AG09309 (cell line): ENCODE measurements at regions not wholly inside any gene's neighbourhood (a gene's known extent, or its start where the extent isn't known, plus 50 kb on each side); places are given as distances from the start of the nearest gene placed in this dataset.
"Not testable (repeated sequence)": the region's sequence is repeated elsewhere in the genome, so short reads cannot be mapped to it uniquely, and the experiment has no call there.

Experiments
- DNase-seq: peaks from one replicate; pipeline ENCODE4 v3.0.0-alpha.2; 2010; ENCODE audit warnings: low read depth
- H3K4me3 ChIP-seq: 2 replicates; pipeline ENCODE4 v1.5.1; 2011; ENCODE audit warnings: mild to moderate bottlenecking, low read depth, low read length, moderate library complexity; ENCODE audit not compliant: control insufficient read depth
- TF ChIP-seq, protein P1 (sequence below): IDR thresholded peaks from 2 replicates; pipeline ENCODE4 v1.5.1; 2011; ENCODE audit warnings: mild to moderate bottlenecking, low read depth, low read length, inconsistent platforms; ENCODE audit not compliant: insufficient read depth, control insufficient read depth; ENCODE audit errors: missing control alignments

DNA sequence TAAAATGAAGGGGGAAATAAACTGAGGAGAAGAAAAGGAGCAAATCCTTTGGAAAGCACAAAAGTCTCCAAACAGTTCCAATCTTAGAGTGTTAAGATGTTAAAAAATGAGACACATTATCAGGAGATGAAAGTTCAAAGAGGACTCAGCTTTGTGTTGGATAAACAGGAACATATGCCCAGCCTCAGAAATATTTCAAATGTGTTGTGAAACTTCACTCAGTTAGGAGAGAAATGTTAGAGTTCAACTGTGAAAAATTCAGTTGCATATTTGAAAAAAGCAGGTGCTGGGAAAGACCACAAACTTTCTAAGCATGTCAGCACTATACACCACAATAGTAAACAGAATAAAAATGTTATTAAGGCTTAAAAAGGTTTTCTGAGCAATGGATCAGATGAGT lies 136.8 kb upstream of the PRKD1 start:
- TF ChIP-seq, protein P1, sequence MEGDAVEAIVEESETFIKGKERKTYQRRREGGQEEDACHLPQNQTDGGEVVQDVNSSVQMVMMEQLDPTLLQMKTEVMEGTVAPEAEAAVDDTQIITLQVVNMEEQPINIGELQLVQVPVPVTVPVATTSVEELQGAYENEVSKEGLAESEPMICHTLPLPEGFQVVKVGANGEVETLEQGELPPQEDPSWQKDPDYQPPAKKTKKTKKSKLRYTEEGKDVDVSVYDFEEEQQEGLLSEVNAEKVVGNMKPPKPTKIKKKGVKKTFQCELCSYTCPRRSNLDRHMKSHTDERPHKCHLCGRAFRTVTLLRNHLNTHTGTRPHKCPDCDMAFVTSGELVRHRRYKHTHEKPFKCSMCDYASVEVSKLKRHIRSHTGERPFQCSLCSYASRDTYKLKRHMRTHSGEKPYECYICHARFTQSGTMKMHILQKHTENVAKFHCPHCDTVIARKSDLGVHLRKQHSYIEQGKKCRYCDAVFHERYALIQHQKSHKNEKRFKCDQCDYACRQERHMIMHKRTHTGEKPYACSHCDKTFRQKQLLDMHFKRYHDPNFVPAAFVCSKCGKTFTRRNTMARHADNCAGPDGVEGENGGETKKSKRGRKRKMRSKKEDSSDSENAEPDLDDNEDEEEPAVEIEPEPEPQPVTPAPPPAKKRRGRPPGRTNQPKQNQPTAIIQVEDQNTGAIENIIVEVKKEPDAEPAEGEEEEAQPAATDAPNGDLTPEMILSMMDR: no peak
- DNase-seq: peak; percentile 8
- H3K4me3 ChIP-seq: no peak overlapping the region

DNA sequence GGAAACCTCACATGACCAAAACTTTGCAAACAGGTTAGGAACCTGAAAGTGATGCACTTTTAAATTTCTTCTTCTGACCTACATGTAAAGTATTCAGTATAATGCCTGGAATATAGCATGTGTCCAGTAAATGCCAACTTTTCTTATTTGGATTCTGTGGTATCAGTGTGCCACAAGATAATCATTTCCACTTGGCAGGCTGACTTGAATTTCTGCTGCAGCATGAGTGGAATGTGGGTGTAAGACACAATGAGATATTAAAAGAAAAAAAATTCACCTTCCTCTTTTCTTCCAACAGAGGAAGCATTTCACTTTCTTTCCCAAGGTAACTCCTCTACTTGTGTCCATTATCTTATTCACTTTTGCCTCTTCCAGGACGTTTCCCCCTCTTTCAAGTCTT lies 141.9 kb upstream of the PRKD1 start:
- TF ChIP-seq, protein P1: no peak

DNA sequence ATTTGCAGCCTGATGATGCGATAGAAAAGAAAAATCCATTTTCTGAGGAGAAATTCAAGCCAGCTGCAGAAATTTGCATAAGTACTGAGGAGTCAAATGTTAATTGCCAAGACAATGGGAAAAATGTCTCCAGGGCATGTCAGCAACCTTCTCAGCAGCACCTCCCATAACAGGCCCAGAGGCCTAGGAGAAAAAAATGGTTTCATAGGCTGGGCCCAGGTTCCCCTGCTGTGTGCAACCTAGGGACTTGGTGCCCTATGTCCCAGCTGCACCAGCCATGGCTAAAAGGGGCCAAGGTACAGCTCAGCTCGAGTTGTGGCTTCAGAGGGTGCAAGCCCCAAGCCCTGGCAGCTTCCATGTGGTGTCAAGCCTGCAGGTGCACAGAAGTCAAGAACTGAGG lies 144.8 kb upstream of the PRKD1 start:
- H3K4me3 ChIP-seq, DNase-seq: not testable (repeated sequence)

More for the DNA sequence above, 141.9 kb upstream of the PRKD1 start:
- H3K4me3 ChIP-seq: no peak overlapping the region
- DNase-seq: no peak

DNA sequence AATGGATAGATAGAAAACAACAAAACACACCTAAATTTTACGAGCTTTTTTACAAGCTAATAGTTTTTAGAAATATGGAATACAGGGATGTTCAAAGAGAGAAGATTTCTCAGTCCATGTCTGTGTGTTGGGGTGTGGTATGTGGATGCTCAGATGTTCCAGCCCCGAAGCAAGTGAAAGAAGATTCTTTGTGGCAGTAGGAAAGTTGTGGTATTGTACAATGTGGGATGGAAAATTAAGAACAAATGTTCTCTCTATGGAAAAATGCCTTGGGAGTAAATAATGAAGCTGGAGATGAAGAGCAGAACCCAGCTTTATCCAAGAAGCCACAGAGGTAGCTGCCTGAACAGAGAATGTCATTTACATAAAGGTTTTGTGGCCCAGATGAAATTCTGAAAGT lies 150.3 kb upstream of the PRKD1 start:
- TF ChIP-seq, protein P1: no peak
- DNase-seq: peak; percentile 10
- H3K4me3 ChIP-seq: no peak overlapping the region

DNA sequence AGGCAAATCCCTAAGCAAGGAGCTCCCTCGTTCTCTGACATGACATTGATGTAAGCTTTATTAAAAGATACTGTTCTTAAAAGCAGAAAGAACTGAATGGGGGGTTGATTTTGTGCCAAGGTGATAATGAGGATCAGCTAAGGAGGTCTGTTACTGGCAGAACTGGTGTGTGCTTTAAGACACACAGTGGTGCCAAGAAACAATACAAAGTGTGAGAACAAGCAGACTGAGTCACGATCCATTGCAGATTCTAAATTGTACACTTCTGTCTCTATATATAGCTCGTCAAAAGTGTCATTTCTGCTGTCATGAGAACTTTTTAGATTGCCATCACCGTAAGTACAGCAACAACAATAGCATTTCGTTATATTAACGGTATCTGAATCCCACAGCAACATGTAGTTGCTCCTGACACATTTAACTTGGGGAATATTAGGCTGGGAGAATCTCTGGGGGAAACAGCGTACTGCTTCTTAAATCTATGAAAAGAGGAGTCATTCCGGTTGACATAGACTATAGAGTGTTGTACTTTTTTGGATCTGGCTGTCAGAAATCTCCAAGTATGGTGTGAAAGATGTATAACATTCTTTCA lies 151.3 kb upstream of the PRKD1 start:
- TF ChIP-seq, protein P1: no peak
- DNase-seq: no peak
- H3K4me3 ChIP-seq: no peak overlapping the region

DNA sequence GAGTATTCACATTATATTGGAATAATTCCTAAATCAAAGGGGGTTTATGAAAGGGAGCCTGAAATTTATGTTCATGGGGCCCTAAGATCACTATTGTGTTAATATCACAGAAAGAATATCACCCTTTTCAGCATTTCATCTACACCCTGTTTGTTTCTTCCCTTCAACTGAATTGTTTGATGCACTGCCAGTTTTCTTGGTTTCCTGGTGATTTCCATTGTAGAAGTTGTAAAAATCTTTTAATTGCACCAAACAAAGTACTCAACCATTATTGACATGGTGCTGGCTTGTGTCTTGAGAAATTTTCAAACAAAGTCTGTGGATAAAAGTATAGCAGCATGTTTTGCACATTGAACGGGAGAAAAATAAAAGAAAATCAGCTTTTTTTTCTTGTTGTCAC lies 154.8 kb upstream of the PRKD1 start:
- DNase-seq: no peak
- TF ChIP-seq, protein P1: no peak
- H3K4me3 ChIP-seq: no peak overlapping the region

DNA sequence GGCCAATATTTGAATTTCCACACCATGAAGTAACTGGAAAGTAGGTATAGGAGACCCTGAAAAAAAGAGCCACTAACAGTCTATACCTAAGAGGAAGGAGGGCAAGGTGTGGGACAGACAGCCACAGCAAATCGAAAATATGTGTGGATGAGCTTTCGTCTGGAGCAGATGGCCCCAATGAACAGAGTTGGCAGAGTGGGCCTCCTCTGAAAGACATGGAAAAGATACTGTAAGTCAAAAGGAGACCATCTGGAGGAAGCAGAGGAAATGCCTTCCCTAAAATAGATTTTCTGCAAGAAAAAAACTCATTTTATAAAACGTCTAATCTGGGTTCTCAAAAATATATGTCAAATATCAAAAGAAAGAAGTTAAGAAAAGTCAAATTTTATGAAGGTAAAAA lies 157.2 kb upstream of the PRKD1 start:
- DNase-seq: no peak
- TF ChIP-seq, protein P1: no peak
- no peak overlapping the region for H3K4me3 ChIP-seq
